GM18873 (cell line): ENCODE measurements at regions not wholly inside any gene's neighbourhood (a gene's known extent, or its start where the extent isn't known, plus 50 kb on each side); places are given as distances from the start of the nearest gene placed in this dataset.

Experiments used
- ATAC-seq: cut with Tn5 transposase; IDR thresholded peaks from one replicate; pipeline ENCODE4 v1.9.1; 2021; ENCODE audit warnings: mild to moderate bottlenecking, moderate library complexity, moderate number of reproducible peaks; ENCODE audit not compliant: unreplicated experiment, low FRiP score

DNA sequence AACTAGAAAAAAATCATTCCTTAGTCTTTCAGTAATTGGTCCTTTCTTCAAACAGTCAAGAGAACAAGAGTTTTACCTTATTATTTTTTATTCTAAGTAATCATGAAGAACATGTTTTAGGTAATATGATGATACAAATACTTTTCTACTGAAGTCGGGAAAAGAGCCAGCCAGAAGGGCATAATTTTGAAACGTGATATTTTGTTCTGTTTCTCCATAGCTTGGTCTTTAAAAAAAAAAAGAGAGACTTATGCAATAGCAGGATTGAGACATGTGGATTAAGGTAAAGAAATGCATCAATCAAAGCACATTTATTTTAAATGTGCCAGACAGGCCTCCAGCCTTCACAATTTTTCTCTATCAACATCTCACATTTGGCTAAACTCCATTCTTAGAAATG lies 1016.8 kb downstream of the CNTNAP5 start:
- ATAC-seq = no peak

DNA sequence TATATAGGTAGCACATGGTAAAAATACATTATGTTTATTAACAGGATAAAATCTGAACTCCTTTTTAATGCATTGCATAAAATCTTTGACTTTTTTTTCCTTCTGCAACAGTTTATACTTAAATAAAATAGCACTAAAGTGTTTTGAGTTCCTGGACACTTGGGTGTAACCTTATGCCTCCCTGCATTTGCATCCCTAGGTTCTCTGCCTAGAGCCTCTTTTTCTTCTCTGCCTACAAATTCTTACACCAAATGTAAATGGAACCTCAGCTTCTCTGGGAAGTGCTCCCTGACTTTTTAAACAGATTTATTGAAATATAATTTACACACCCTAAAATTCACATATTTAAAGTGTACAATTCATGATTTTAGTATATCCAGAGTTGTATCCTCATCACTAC lies 1017.6 kb downstream of the CNTNAP5 start:
- no peak for ATAC-seq

DNA sequence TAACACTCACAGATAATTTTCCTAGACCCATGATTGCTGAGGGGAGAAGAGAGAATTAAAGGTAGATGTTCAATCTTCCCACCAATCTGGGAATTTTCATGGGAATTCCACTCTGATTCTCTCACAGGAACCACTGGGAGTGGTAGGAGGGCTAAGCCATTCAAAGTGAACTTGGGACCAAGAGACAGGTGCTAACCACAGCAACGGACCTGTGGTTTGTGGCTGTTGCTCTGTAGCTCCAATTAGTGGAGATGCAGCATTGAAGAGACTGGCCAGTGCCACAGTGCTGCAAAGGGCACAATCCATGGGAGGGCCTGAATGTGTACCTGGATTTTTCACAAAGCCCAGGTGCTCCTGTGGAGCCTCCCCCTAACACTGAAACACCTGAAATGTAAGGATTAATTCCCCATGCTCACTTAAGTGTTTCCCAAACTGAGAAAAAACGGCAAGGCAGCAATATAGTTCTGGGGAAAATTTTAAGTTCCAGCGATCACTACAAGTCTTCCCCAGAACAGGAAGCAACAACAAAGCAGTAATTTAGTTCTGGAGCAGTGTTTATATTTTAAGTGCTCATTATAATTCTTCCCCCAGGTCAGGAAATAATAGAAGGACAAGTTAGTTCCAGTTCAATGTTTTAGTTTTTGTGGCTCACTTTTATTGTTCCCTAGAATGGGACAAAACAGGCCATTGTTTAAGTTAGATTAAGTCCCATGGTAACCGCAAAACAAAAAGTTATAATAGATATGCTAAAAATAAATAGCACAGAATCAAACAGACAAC lies 1045.8 kb downstream of the CNTNAP5 start:
- ATAC-seq = no peak

DNA sequence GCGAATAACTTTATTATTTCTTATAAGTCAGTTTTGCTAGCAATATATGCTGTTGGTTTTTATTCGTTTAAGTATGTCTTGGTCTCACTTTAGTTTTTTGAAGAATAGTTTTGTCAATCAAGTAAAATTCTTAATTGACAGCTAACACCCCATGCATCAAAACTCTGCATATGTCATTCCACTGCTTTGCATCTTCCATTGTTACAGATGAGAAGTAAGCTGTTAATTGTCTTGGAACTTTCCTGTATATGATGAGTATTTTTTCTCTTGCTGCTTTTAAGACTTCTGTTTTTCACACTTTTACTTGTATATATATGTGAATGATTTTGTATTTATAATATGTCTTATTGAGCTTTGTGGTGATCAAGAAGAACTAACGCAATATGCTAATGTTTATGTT lies 1048.4 kb downstream of the CNTNAP5 start:
- ATAC-seq = no peak

DNA sequence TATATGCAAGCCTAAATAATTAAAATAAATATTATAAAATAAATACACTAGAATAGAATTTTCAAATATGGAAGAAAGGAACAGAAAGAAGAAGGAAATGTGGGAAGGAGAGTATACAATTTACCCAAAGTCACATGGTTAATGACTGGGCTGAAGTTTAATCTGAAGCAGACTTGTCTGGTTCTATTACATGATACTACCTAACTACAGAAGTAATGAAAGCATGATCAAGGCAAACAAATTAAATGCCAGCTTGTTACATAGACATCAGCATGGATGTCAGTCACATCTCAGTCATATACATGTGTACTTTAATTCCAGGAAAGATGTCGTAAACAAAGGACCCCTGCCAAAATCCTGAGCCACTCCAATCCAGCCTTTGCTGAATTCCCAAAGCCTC lies 1060.8 kb downstream of the CNTNAP5 start:
- ATAC-seq = no peak

DNA sequence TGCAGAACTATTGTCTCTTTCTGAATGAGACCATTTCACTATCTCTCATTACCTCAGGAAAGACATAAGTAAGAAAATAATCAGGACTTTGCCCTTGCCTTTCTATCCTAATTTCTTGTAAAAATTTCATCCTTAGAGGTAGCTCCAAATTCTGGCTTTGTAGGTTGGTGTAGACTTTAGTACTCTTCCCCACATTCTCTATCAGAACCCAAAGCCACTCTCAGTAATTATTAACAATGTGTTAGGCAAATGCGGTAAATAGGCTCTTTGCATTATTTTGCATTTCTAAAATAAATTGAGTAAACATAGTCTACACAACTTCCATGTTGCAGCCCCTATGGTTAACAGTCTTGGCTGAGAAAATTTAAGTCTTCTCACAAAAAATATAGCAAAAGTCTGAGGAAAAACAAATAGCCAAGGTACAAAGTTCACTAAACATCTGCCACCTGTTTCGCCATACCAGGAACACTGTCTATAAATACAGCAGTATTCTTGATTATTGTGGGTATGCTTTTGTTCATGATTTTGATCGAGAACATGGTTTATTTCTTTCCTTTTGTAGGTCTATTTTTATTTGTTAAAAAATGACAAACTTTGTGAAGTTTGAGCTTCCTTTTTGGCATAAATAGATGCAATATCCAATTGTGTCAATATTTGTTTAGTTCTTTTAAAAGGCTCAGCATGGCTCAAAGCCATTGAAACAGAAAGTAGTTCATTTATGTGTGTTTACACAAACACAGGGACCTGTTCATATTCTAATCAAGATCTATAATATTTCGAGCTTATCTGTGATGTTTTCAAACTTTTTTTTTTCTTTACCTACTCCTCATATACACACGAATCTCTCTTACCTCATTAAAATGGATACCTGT lies 1061.5 kb downstream of the CNTNAP5 start:
- no peak for ATAC-seq

DNA sequence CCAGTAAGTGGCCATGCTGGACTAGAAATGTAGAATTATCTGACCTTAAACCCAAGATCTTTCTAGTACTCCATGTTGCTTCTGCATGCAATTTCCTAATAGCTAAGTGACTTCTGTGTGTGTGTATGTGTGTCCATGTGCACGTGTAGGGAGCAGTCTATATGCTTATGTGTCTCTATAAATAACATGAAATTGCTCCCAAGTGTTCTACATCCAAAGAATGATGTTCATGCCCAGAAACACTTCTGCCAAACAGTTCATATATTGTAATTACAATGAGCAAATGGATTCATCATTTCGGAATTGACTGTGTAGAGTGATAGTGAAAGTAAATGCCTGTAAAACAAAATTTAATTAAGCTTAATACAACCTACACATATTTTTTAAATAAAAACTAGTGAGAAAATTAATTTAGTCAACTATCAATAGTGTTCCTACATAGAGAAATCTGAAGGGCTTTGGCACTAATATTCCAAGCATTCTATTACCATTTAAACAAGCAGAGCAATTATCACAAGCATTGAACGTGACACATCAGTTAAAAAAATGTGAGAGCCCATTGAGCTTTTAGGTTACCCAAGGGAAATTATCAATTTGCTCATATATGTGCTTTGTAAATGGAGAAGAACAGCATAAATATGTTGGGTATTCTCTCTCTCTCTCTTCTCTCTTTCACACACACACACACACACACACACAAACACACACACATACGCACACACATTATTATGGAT lies 1067.4 kb downstream of the CNTNAP5 start:
- no peak for ATAC-seq

DNA sequence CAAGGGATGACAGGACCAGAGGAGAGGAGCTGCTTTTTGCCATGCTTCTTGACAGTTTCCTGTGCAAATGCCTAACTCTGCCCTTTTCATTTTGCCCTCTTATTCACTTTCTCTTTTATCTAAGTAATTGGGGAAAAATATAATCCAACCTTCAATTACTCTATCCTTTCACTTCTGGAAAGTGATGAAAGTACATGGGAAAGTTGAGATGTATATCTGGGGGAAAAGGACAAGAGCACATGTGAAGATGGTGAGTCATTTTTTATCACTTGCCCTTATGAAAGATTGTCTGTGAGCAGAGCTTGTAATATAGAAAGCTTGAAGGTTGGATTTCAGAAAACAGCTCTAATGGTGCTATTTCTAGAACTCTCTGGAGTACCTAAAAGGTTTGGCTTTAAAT lies 1070.7 kb downstream of the CNTNAP5 start:
- no peak for ATAC-seq

DNA sequence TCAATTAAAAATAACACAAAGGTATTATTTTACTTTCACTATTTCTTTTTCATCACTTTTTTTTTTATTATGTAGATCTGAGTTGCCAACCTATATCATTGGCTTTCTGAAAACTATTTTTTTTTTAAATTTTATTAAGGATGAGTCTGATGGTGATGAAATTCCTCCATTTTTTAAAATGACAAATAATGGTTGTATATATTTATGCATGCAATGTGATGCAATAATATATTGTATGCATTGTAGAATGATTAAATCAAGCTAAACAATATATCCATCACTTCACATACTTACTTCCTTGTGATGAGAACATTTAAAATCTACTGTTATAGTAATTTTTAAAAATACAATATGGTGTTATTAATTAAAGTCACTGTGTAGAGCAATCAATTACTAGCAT lies 1081.6 kb downstream of the CNTNAP5 start:
- no peak for ATAC-seq

DNA sequence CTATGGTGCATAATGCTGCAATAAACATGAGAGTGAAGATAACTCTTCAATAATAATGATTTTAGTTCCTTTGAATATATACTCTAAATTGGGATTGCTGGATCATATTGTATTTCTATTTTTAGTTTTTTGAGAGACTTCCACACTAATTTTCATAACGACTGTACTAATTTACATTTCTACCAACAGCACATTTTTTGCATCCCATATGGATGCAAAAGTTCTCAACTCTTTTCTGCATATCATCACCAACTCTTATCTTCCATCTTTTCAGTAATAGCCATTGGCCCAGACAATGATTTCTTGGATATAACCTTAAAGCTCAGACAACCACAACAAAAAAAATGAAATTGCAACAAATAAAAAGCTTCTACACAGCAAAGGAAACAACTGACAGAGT lies 1082.4 kb downstream of the CNTNAP5 start:
- ATAC-seq = no peak

DNA sequence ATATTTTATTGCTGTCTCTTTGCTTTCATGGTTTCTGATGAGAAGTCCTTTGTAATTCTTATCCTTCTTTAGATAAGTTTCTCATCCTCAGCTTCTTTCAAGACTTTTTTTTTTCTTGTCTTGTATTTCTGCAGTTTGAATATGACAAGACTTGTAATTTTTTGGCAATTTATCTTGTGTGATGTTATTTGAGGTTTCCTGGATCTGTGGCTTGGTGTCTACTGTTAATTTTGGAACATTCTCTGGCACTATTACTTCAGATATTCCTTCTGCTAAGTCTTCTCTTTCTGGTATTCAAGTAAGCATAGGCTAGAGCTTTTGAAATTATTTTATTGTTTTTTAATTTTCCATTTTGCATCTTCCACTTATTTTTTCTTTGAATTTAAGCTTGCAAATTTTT lies 1083.2 kb downstream of the CNTNAP5 start:
- ATAC-seq = no peak

DNA sequence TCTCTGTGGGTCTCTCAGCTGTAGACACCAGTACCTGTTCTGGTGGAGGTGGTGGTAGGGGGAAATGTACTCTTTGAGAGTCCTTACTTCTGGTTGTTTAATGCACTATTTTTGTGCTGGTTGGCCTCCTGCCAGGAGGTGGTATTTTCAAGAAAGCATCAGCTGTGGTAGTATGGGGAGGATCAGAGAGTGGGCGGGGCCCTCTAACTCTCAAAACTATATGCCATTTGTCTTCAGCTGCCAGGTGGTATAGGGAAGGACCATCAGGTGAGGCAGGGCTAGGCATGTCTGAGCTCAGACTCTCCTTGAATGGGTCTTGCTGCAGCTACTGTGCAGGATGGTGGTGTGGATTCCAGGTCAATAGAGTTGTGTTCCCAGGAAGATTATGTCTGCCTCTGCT lies 1100.8 kb downstream of the CNTNAP5 start:
- no peak for ATAC-seq

DNA sequence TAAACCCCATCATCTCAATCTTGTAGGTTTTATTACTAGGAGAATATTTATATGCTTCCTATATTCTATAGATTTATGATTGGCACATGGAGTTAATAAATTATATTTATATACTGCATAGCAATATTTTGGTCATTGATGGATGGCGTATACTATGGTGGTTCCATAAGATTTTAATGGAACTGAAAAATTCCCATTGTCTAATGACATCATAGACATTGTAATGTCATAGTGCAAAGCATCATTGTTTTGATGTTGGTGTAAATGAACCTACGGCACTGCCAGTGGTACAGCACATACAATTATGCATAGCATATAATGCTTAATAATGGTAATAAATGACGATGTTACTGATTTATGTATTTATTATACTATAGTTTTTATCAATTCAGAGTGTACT lies 1135.9 kb downstream of the CNTNAP5 start:
- no peak for ATAC-seq

DNA sequence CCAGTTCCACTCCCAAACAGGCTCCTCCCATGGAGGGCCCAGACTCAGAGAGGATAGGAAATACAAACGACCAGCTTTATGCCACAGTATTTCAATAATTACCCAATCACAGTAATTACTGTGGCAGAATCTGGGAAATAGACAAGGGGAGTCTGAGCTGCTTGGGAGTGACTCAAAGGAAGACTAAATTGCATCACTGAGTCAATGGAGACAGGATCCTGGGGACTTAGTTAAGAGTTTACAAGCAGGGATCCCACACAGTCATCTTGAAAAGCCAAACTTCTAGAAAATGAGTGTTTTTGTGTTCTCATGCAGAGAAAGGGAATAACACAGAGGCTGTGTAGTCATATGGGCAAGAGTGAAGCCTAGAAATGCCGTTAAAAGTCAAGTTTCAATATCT lies 1142.1 kb downstream of the CNTNAP5 start:
- no peak for ATAC-seq

DNA sequence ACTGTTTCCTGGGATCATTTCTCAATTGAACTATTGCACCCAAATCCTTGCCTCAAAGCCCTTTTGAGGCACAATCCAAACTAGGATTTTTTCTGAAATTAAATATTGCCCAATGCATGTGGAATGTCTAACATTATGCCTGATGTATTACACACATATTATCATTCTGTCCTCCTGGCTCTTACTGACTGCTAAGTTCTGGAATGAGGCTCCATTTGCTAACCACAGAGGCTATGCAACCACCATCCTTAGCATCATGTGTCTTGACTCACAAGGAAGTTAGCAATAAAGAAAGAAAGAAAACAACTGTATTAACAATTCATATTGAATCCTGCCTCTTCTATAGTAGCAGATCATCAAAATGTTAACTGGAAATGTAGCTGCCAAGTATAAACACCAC lies 1142.7 kb downstream of the CNTNAP5 start:
- ATAC-seq = no peak

DNA sequence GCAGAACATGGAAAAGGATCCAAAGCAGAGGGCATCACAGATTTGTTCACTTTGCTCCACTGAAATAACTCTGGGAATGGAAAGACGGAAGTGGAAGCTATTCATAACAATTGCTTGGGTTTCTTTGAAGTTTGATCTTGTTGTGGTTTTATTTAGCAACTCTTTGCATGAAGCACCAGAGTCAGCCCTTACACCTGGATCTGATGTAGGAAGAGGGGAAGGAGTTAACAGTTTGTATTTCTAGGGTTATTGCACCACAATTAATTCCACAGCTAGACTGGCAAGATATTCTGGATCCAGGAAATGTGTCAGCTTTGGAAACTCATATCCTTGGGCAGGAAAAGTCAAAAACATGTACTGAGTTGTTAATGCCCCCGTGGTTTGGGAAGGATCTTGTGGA lies 1143.4 kb downstream of the CNTNAP5 start:
- no peak for ATAC-seq

DNA sequence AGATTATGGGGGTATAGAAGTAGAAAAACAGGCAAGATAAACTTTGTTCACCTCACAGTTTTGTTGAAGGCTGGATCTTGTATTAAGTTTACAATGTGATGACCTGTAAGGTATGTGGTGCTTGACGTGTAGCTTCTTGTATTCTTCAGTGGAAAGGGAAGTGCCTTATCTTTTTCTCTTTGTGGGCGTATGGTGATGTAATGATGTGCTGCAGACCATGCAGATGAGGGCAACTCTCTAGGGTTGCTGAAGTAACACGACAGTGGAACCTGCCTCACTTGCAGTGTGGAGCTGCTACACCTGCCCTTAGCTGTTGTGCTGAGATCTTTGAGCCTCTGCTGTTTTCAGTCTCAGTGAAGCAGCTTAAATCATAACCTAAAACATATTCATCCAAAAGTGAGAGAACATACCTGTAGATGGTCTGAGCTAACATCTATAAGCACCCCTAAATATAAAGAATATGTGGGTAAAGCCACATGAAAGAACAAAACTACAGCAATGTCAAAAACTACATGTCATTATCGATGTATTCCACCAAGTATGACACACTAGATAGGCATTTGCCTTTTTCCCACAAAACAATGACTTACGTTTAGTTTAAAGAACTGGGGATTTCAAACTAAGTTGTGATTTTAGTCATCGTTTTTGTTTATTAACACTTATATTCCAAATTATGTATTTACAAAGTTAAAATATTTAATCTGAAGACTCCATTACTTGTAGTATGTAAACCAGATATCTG lies 1144.1 kb downstream of the CNTNAP5 start:
- ATAC-seq = no peak

DNA sequence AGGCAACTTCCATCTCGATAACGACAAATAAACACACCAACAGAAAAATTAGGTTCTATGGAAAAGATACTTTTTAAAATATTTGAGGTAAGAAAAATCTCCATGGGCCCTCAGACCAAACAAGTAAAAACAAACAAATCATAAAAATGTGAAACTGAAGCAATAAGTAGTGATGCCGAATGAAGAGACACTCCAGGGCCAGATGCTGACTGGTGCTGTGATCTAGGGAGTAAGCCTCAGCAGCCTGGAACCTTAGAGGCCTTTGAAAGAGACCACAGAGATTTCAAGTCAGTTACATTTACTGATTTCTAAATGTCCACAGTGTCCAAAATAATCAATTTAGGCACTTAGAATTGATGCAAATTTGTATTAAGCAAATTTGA lies 1144.7 kb downstream of the CNTNAP5 start:
- ATAC-seq = no peak

DNA sequence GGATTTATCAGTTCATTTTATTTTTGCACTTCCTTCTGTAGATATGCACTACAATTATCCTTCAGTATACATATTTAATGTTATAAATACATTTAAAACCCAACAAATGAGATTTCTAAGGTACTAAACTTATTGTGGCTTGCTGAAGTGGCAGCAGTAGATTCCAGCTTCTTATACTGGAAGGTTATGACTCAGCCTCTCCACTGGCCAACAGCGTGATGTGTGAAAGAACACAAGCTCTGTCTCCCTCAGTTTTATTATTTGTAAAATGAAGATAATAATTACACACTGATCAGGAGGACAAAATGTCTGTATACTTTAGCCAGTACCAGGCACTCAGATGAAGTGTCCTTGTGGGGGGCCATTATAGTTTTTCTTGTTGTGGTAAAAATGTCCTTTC lies 1147.1 kb downstream of the CNTNAP5 start:
- ATAC-seq = no peak

DNA sequence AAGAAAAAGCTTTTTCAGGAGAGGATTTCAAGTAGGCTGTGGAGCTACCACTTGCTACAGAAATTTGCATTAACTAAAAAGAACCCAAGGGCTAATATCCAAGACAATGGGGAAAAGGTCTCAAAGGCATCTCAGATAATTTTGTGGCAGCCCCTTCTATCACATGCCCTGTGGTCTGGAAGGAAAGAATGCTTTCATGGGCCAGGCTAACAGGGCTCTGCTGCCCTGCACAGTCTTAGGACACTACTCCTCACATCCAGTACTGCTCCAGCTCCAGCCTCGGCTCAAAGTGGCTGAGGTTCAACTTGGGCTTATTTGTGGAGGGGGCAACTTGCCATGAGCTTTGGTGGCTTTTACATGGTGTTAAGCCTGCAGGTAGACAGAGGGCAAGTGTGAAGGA lies 1150.3 kb downstream of the CNTNAP5 start:
- ATAC-seq = no peak
